B cell (primary cell): ENCODE measurements at regions not wholly inside any gene's neighbourhood (a gene's known extent, or its start where the extent isn't known, plus 50 kb on each side); places are given as distances from the start of the nearest gene placed in this dataset.
"Not testable (repeated sequence)": the region's sequence is repeated elsewhere in the genome, so short reads cannot be mapped to it uniquely, and the experiment has no call there.

Source experiments
- CTCF ChIP-seq: fragments of 200-600 bp; IDR thresholded peaks from one replicate; pipeline ENCODE4 v1.8.0; 2022; ENCODE audit warnings: antibody characterized with exemption, mild to moderate bottlenecking
- EZH2 ChIP-seq: IDR thresholded peaks from 2 replicates; pipeline ENCODE4 v1.6.1; 2012; ENCODE audit warnings: borderline replicate concordance, low read depth, mild to moderate bottlenecking, moderate library complexity, low read length; ENCODE audit not compliant: insufficient read depth, poor library complexity, severe bottlenecking

GRCh38 chr3:130155464-130155863, 73.8 kb downstream of the ALG1L2 start:
- not testable (repeated sequence) for TF ChIP-seq CTCF, EZH2
